GM23248 (cell line): ENCODE measurements at regions not wholly inside any gene's neighbourhood (a gene's known extent, or its start where the extent isn't known, plus 50 kb on each side); places are given as distances from the start of the nearest gene placed in this dataset.

Source experiments
- EZH2 ChIP-seq: fragments of 200-600 bp; sonication (generic); IDR thresholded peaks from 2 replicates; pipeline ENCODE4 v1.6.1; 2018; ENCODE audit warnings: antibody characterized with exemption, mild to moderate bottlenecking; ENCODE audit not compliant: insufficient read depth, poor library complexity, severe bottlenecking
- EZH2phosphoT487 ChIP-seq: fragments of 200-600 bp; sonication (generic); IDR thresholded peaks from 2 replicates; pipeline ENCODE4 v1.6.1; 2018; ENCODE audit warnings: antibody characterized with exemption, moderate library complexity, mild to moderate bottlenecking, low read depth; ENCODE audit not compliant: insufficient read depth

GRCh38 chr1:71232786-71233185 lies 152.0 kb upstream of the ZRANB2 start:
- TF ChIP-seq EZH2 (no peak), EZH2phosphoT487 (no peak)
